WTC11 (cell line): ENCODE measurements at regions not wholly inside any gene's neighbourhood (a gene's known extent, or its start where the extent isn't known, plus 50 kb on each side); places are given as distances from the start of the nearest gene placed in this dataset.

Experiments
- ATAC-seq: fragments of 200-7000 bp; cut with Tn5 transposase; 2 replicates; pipeline ENCODE4 v1.10.0; 2021; ENCODE audit warnings: mild to moderate bottlenecking, moderate library complexity
- CTCF ChIA-PET: fragments of 300-600 bp; sonication (Branson Sonifier 250); formaldehyde crosslinking; loops from one replicate; lab custom pipeline; 2021; ENCODE audit warnings: antibody characterized with exemption; lab: Charles Lee
- POLR2A ChIA-PET: fragments of 350-600 bp; sonication (Branson Sonifier 250); formaldehyde crosslinking; loops from one replicate; lab custom pipeline; 2021; ENCODE audit warnings: antibody characterized with exemption; lab: Charles Lee
- DNase-seq: peaks from one replicate; pipeline ENCODE4 v3.0.0; 2021; ENCODE audit warnings: low spot score
- H3K27ac Mint-ChIP-seq: 2 replicates; pipeline ENCODE4 v1.8.0; 2021; ENCODE audit warnings: mixed read lengths
- H3K27me3 Mint-ChIP-seq: 2 replicates; pipeline ENCODE4 v1.8.0; 2021; ENCODE audit warnings: low read depth, mild to moderate bottlenecking, moderate library complexity, mixed read lengths
- H3K36me3 Mint-ChIP-seq: 2 replicates; pipeline ENCODE4 v1.8.0; 2021; ENCODE audit warnings: mixed read lengths
- H3K4me1 Mint-ChIP-seq: 2 replicates; pipeline ENCODE4 v1.8.0; 2022; ENCODE audit warnings: mixed read lengths
- H3K4me3 Mint-ChIP-seq: 2 replicates; pipeline ENCODE4 v1.8.0; 2021; ENCODE audit warnings: mild to moderate bottlenecking, moderate library complexity, mixed read lengths
- H3K9me3 Mint-ChIP-seq: 2 replicates; pipeline ENCODE4 v1.8.0; 2021; ENCODE audit warnings: mixed read lengths
- ATF1 ChIP-seq: sonication (generic); formaldehyde crosslinking; IDR thresholded peaks from 2 replicates; pipeline ENCODE4 v1.8.1; 2023; ENCODE audit warnings: mild to moderate bottlenecking, moderate library complexity, missing genetic modification reagents
- EMX1 ChIP-seq: fragments of 250-450 bp; sonication (Bioruptor Pico); IDR thresholded peaks from 2 replicates; pipeline ENCODE4 v1.8.0; 2021; ENCODE audit warnings: mild to moderate bottlenecking
- ESRRA ChIP-seq: sonication (generic); formaldehyde crosslinking; IDR thresholded peaks from 2 replicates; pipeline ENCODE4 v1.8.1; 2022; ENCODE audit warnings: mild to moderate bottlenecking, missing genetic modification reagents, borderline replicate concordance
- GABPB1 ChIP-seq: sonication (generic); formaldehyde crosslinking; IDR thresholded peaks from 2 replicates; pipeline ENCODE4 v1.8.1; 2023; ENCODE audit warnings: mild to moderate bottlenecking, missing genetic modification reagents
- HMGA2 ChIP-seq: fragments of 250-450 bp; sonication (Bioruptor Pico); IDR thresholded peaks from 2 replicates; pipeline ENCODE4 v1.4.0; 2021; ENCODE audit warnings: mild to moderate bottlenecking, moderate library complexity
- KAT7 ChIP-seq: sonication (generic); formaldehyde crosslinking; IDR thresholded peaks from 2 replicates; pipeline ENCODE4 v1.8.1; 2023; ENCODE audit warnings: missing genetic modification reagents, mild to moderate bottlenecking, borderline replicate concordance
- NFATC4 ChIP-seq: fragments of 250-450 bp; sonication (Bioruptor Pico); IDR thresholded peaks from 2 replicates; pipeline ENCODE4 v1.9.0; 2021; ENCODE audit warnings: mild to moderate bottlenecking
- NFE2L1 ChIP-seq: sonication (generic); formaldehyde crosslinking; IDR thresholded peaks from 2 replicates; pipeline ENCODE4 v1.8.1; 2023; ENCODE audit warnings: missing genetic modification reagents
- NR1H2 ChIP-seq: sonication (generic); formaldehyde crosslinking; IDR thresholded peaks from 2 replicates; pipeline ENCODE4 v1.9.0; 2021; ENCODE audit warnings: mild to moderate bottlenecking, moderate library complexity, missing genetic modification reagents
- NR3C1 ChIP-seq: sonication (generic); formaldehyde crosslinking; conservative IDR thresholded peaks from 2 replicates; pipeline ENCODE4 v1.8.1; 2023; ENCODE audit warnings: low read depth, mild to moderate bottlenecking, missing genetic modification reagents
- SMAD4 ChIP-seq: sonication (generic); formaldehyde crosslinking; IDR thresholded peaks from 2 replicates; pipeline ENCODE4 v1.8.0; 2022; ENCODE audit warnings: mild to moderate bottlenecking, missing genetic modification reagents
- TP53 ChIP-seq: sonication (generic); formaldehyde crosslinking; IDR thresholded peaks from 2 replicates; pipeline ENCODE4 v1.8.1; 2023; ENCODE audit warnings: mild to moderate bottlenecking, missing genetic modification reagents
- ZNF138 ChIP-seq: sonication (generic); formaldehyde crosslinking; conservative IDR thresholded peaks from 2 replicates; pipeline ENCODE4 v1.8.1; 2022; ENCODE audit warnings: mild to moderate bottlenecking, moderate library complexity, missing genetic modification reagents
- ZNF263 ChIP-seq: sonication (generic); formaldehyde crosslinking; IDR thresholded peaks from 2 replicates; pipeline ENCODE4 v1.8.1; 2022; ENCODE audit warnings: low read depth, mild to moderate bottlenecking, moderate library complexity, missing genetic modification reagents
- ZNF317 ChIP-seq: sonication (generic); formaldehyde crosslinking; IDR thresholded peaks from 2 replicates; pipeline ENCODE4 v1.8.1; 2023; ENCODE audit warnings: low read depth, mild to moderate bottlenecking, moderate library complexity, missing genetic modification reagents, borderline replicate concordance
- ZNF416 ChIP-seq: fragments of 250-450 bp; sonication (Bioruptor Pico); IDR thresholded peaks from 2 replicates; pipeline ENCODE4 v1.9.0; 2021; ENCODE audit warnings: mild to moderate bottlenecking, inconsistent platforms
- TF ChIP-seq, protein P1 (sequence below): sonication (generic); formaldehyde crosslinking; IDR thresholded peaks from 2 replicates; pipeline ENCODE4 v1.8.1; 2023; ENCODE audit warnings: mild to moderate bottlenecking, missing genetic modification reagents
- TF ChIP-seq, protein P2 (sequence below): sonication (generic); formaldehyde crosslinking; IDR thresholded peaks from 2 replicates; pipeline ENCODE4 v1.8.1; 2022; ENCODE audit warnings: low read depth, mild to moderate bottlenecking, moderate library complexity, missing genetic modification reagents, borderline replicate concordance
- TF ChIP-seq, protein P3 (sequence below): sonication (generic); formaldehyde crosslinking; IDR thresholded peaks from 2 replicates; pipeline ENCODE4 v1.8.1; 2023; ENCODE audit warnings: mild to moderate bottlenecking, missing genetic modification reagents, moderate library complexity
- TF ChIP-seq, protein P4 (sequence below): sonication (generic); formaldehyde crosslinking; IDR thresholded peaks from 2 replicates; pipeline ENCODE4 v1.8.1; 2022; ENCODE audit warnings: mild to moderate bottlenecking, moderate library complexity, missing genetic modification reagents
- TF ChIP-seq, protein P5 (sequence below): fragments of 250-450 bp; sonication (Bioruptor Pico); IDR thresholded peaks from 2 replicates; pipeline ENCODE4 v1.9.0; 2021; ENCODE audit warnings: moderate library complexity, mild to moderate bottlenecking, inconsistent platforms, borderline replicate concordance
- TF ChIP-seq, protein P6 (sequence below): sonication (generic); formaldehyde crosslinking; IDR thresholded peaks from 2 replicates; pipeline ENCODE4 v1.8.0; 2022; ENCODE audit warnings: mild to moderate bottlenecking, missing genetic modification reagents
- TF ChIP-seq, protein P7 (sequence below): fragments of 250-450 bp; sonication (Bioruptor Pico); IDR thresholded peaks from 2 replicates; pipeline ENCODE4 v1.9.0; 2021; ENCODE audit warnings: mild to moderate bottlenecking

DNA sequence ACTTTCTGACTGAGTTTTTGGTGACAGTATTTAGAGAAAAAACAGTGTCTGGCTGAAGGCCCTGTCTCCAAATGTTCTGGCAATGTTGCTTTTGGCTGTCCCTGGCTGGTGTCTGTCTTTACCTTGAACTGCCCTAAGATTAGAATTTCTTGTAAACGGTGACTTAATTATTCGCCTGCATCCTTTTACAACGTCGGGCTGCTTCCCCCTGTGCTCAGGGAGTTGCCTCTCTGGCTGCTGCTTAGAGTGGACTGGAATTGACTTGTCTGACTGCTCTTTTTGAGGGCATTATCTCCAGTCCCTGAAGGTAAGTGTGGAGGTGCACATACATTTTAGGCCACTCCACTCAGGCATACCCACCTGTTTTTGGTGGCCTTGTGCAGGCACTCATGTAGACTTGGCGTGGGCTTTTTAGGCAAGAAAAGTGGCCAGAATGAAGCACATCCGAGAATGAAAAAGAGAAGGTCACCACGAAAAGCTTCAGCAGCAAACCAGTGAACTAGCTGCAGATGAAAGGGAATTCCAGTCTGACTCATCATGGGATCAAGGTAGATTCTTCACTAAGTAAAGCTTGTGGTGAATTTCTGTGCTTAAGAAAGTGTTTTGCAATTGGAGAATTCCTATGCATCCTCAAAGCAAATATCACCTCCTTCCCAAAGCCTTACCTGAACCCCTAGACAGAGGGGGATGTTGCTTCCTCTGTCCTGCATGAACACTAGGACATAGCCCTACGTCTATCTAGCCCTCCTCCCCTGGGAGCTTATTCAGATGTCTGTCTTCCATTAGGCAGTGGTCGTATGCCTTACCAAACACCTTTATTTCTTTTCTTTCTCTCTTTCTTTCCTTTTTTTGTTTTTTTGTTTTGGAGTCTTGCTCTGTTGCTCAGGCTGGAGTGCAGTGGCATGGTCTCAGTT lies 230.3 kb upstream of the TRIB2 start (continued):
- TF ChIP-seq, protein P1, sequence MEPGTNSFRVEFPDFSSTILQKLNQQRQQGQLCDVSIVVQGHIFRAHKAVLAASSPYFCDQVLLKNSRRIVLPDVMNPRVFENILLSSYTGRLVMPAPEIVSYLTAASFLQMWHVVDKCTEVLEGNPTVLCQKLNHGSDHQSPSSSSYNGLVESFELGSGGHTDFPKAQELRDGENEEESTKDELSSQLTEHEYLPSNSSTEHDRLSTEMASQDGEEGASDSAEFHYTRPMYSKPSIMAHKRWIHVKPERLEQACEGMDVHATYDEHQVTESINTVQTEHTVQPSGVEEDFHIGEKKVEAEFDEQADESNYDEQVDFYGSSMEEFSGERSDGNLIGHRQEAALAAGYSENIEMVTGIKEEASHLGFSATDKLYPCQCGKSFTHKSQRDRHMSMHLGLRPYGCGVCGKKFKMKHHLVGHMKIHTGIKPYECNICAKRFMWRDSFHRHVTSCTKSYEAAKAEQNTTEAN (CRISPR knock-in tag), result no peak
- no peak for TF ChIP-seq NR3C1 (CRISPR knock-in tag)

DNA sequence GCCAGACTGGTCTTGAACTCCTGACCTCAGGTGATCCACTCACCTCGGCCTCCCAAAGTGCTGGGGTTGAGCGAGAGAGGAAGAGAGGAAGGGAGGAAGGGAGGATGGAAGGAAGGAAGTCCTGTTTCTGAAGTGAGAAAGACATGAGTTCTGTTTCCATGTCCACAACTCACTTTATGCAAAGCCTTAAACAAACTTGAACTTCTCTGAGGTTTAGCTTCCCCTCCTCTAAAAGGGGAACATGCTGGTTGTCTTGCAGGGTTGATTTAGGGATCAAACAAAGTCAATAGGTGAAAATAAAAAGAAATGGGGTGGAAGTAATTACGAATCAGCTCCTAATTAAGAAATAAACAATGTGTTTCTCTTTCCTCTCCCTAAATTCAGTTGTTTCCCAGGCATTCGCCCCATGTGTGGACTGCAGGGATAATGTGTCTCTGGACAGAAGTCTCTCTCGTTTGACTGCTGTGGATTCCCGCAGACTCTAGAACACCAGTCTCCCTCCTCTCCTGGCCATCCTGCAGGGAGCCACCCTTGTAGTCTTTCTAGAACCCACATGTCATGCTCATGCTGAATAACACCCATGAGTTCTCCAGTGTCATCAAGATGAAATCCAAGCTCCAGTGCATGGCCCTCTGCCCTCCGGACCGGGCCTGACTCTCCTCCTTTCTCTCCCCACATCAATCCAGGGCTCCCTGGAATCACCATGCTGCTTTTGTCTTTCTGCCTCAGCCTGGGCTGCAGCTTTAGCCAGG lies 229.3 kb upstream of the TRIB2 start:
- no peaks in the 10 kb centered on the region for H3K9me3 Mint-ChIP-seq
- no peak for DNase-seq
- TF ChIP-seq ZNF138, result no peak
- no peak for TF ChIP-seq EMX1
- TF ChIP-seq TP53 (CRISPR knock-in tag), result no peak
- no peak for TF ChIP-seq NR1H2
- TF ChIP-seq, protein P2, sequence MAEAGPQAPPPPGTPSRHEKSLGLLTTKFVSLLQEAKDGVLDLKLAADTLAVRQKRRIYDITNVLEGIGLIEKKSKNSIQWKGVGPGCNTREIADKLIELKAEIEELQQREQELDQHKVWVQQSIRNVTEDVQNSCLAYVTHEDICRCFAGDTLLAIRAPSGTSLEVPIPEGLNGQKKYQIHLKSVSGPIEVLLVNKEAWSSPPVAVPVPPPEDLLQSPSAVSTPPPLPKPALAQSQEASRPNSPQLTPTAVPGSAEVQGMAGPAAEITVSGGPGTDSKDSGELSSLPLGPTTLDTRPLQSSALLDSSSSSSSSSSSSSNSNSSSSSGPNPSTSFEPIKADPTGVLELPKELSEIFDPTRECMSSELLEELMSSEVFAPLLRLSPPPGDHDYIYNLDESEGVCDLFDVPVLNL (CRISPR knock-in tag), result no peak
- TF ChIP-seq, protein P3, sequence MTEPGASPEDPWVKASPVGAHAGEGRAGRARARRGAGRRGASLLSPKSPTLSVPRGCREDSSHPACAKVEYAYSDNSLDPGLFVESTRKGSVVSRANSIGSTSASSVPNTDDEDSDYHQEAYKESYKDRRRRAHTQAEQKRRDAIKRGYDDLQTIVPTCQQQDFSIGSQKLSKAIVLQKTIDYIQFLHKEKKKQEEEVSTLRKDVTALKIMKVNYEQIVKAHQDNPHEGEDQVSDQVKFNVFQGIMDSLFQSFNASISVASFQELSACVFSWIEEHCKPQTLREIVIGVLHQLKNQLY, result no peak
- TF ChIP-seq, all 79 proteins: peak for 0
- Mint-ChIP-seq H3K36me3 (no peaks in the 10 kb centered on the region), H3K4me1 (peaks cover 17% of the 10 kb centered on the region), H3K27ac (no peak overlapping the region), H3K4me3 (no peak overlapping the region), H3K27me3 (no peaks in the 10 kb centered on the region)
- no peak for ATAC-seq
- POLR2A ChIA-PET, result no interaction called here
- CTCF ChIA-PET, result interaction anchor here (1.4 kb wide), 1 partner anchor 10 kb away, joined by 3 read pairs; no protein-coding TSS in a partner anchor

DNA sequence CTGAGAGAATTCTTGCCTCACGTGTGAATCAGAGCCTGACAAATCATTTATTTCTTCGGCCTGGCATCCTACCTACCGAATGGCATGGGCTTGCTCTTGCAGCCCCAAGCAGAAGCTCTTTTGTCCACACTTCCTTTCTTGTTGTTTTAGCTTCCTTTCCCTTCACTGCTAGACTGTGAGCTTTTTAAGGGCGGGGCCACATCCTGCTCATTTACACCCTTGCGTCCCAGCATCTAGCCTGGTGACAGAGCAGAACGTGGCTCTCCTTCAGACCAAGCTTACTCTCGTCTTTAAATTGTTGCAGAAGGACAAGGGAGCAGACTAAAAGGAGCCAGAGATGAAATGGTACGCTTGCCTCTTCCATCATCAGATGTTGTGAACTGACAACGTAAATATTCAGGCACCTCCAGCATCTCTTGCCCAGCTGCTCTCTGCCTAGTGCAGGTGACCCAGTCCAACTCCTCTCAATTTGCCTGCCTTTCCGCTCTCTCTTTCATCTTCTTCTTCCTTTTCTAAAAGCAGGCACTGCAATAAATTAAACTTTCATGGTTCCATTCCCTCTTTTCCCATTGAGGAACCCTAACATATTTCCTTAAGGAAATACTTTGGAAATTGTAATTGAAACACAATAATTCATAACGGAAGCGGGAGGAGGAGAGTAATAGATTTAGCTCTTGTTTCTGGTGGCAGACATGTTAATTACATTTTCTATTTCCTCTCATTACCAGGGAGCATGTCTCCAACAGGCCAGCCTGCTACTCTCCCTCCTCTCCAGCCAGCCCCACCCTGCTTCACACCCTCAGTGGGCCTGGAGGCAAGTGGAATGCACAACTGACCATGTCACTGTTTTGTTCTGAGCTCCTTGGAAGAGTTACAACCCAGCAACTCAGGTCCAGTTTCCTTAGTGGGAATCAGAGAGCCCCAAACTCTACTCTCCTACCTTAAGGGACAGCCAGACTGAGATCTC lies 228.1 kb upstream of the TRIB2 start:
- Mint-ChIP-seq H3K9me3 (no peaks in the 10 kb centered on the region), H3K4me3 (no peak overlapping the region), H3K36me3 (no peaks in the 10 kb centered on the region), H3K4me1 (peaks cover 17% of the 10 kb centered on the region), H3K27me3 (no peaks in the 10 kb centered on the region), H3K27ac (no peak overlapping the region)
- ChIA-PET POLR2A (no interaction called here), CTCF (no interaction called here)
- DNase-seq (no peak), ATAC-seq (no peak; the same call in 1 of the 2 replicates)
- TF ChIP-seq ATF1 (CRISPR knock-in tag) (no peak), ZNF317 (CRISPR knock-in tag) (no peak), HMGA2 (CRISPR knock-in tag) (no peak), ESRRA (CRISPR knock-in tag) (no peak), NFE2L1 (CRISPR knock-in tag) (no peak), NFATC4 (CRISPR knock-in tag) (no peak), ZNF263 (no peak), ZNF416 (CRISPR knock-in tag) (no peak), KAT7 (no peak), SMAD4 (CRISPR knock-in tag) (no peak), GABPB1 (CRISPR knock-in tag) (no peak)
- TF ChIP-seq, protein P4, sequence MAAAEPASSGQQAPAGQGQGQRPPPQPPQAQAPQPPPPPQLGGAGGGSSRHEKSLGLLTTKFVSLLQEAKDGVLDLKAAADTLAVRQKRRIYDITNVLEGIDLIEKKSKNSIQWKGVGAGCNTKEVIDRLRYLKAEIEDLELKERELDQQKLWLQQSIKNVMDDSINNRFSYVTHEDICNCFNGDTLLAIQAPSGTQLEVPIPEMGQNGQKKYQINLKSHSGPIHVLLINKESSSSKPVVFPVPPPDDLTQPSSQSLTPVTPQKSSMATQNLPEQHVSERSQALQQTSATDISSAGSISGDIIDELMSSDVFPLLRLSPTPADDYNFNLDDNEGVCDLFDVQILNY (CRISPR knock-in tag), result no peak
- TF ChIP-seq, protein P5, sequence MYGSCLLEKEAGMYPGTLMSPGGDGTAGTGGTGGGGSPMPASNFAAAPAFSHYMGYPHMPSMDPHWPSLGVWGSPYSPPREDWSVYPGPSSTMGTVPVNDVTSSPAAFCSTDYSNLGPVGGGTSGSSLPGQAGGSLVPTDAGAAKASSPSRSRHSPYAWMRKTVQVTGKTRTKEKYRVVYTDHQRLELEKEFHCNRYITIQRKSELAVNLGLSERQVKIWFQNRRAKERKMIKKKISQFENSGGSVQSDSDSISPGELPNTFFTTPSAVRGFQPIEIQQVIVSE (CRISPR knock-in tag), result no peak
- TF ChIP-seq, protein P6, sequence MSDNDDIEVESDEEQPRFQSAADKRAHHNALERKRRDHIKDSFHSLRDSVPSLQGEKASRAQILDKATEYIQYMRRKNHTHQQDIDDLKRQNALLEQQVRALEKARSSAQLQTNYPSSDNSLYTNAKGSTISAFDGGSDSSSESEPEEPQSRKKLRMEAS (CRISPR knock-in tag), result no peak
- TF ChIP-seq, protein P7, sequence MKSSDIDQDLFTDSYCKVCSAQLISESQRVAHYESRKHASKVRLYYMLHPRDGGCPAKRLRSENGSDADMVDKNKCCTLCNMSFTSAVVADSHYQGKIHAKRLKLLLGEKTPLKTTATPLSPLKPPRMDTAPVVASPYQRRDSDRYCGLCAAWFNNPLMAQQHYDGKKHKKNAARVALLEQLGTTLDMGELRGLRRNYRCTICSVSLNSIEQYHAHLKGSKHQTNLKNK (CRISPR knock-in tag), result no peak
